Midbrain (tissue), 1 donor: ENCODE measurements at regions not wholly inside any gene's neighbourhood (a gene's known extent, or its start where the extent isn't known, plus 50 kb on each side); places are given as distances from the start of the nearest gene placed in this dataset.
"Not testable (repeated sequence)": the region's sequence is repeated elsewhere in the genome, so short reads cannot be mapped to it uniquely, and the experiment has no call there.

ENCODE experiments used
- DNase-seq: peaks from one replicate; lab custom pipeline; 2025; lab: John Stamatoyannopoulos, UW

DNA sequence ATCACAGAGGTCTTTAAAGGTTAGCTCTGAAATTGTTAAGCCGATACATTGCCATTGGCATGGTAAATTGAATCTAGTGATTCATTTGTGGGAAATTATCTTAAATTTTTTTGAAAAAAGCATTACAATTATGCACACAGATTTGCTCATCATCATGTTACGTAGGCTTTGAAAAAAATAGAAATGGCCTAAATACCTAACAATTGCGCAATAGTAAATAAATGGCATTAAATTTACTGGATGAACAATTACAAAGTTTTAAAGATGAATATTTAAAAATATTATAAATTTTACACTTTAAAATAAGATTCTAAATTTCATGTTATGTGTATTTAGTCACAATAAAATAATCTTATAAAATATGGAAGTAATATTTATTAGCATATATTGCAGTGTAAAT, 171.3 kb downstream of the RPRM start:
- DNase-seq, result no peak

DNA sequence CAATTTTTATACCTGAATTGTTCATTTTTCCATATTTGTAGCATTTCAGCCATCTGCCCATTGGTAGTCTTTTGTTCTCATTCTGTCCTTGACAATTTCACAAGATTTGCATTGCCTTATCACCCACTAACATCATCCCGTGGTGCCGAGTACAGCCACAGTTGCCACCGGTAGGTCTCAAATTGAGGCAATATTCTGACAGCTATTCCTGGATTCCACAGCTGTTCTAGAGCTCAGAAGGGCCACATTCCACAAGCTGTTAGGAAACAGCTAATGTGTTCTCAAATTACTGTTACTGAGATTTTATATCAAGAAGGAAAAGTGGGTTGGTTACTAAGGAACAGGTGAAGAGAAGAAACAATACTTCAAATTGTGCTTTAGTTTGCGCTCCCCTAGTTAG, 178.8 kb downstream of the RPRM start:
- DNase-seq, result no peak

DNA sequence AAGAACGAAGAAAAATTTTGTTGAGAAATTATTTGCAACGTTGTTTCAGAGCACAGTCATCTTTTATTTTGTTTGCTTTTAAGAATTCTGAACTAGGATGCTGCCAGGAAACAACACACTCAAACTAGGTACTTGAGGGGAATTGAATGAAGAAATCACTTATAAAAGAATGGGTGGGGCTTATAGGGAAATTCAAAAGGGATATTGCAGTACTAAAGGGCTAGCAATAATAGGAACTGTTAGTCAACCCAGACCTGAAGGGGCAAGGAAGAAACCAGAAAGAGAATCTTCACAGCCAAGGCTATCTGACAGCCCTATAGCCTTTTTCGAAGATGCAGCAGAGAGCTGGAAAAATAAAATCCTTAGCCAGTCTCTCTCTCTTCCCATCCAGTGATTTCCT, 179.3 kb downstream of the RPRM start:
- DNase-seq, result no peak

DNA sequence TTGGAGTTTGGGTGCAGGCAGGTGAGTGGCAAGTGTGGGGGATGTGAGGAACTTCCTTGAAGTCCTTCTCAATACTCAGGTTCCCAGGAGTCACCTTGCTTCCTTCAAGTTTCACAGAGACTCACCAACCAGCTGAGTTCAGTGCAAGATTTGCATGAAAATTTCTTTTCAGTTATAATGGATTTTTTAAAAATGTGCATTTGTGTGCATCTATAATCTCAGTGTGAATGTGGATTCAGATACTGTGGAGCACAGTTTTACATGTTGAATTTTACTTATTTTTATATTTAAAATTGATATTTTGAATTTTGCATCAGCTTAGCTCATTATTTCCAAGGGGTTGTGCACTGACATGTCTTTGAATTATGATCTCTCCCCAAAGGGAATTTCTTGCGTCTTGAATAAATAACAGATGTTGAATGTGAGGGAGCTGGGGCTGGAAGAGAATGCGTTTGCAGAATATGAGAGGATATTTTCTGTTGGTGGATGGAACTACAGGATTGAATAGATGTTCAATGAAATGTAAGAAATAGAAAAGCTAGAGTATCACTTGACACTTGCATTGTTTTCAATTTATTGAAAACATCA, 184.3 kb downstream of the RPRM start:
- no peak for DNase-seq

DNA sequence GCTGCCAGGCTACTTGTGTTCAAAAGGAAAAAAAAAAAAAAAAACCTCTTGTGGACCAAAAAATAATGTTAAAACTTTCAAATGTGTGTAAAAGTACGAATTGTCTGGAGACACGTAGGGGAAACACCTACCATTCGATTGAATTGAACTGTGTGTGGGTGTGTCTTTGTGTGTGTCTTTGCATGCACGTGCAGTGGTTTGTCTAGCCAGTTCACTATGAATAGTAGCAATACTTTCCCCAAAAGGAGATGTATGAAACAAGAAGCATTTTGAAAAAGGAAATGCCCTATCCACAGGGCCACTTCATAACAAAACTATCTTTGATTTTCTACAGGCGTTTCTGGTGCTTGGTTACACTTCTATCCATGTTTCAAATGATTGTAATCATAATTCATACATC, 186.8 kb downstream of the RPRM start:
- no peak for DNase-seq

DNA sequence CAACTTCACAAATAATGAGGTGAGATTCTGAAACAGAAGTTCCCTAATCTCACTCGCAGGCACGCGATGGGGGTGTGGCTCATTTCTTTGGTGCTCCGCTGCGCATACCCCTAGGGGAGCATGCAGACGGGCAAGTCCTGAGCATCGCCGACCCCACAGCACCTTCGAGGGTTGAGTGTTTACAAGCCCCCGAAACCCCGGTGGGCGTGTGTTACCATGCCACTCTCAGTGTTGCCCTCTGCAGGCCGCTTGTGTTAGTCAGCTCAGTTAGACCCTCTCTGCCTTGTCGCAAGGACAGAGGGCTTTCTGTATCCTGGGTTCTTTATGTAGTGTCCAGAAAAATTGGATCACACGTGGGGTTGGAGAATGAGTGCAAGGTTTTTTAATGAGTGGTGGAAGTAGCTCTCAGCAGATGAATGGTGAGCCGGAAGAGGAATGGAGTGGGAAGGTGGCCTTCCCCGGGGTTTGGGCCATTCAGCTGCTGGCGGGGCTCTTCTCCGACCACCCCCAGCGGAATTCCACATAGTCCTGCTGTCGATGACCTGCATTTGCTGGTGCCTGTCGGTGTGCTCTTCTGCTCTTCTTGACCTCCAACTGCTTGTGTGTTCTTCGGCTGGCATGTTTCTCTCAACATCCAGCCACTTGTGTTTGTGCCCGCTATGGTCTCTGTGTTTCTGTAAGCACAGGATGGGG, 191.3 kb downstream of the RPRM start:
- DNase-seq, result no peak

DNA sequence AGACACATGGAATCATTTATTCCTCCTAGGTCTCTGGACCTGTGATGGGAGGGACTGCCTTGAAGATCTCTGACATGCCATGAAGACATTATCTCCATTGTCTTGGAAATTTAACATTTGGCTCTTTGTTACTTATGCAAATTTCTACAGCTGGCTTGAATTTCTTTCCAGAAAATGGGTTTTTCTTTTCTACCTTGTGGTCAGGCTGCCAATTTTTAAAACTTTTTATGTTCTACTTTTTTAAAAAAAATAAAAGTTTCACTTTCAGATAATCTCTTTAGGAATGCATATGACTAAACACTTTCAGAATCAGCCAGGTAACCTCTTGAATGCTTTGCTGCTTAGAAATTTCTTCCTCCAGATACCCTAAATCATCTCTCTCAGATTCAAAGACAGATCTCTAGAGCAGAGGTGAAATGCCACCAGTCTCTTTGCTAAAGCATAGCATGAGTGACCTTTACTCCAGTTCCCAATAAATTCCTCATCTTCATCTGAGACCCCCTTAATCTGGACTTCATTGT, 209.6 kb downstream of the RPRM start:
- DNase-seq, result no peak

DNA sequence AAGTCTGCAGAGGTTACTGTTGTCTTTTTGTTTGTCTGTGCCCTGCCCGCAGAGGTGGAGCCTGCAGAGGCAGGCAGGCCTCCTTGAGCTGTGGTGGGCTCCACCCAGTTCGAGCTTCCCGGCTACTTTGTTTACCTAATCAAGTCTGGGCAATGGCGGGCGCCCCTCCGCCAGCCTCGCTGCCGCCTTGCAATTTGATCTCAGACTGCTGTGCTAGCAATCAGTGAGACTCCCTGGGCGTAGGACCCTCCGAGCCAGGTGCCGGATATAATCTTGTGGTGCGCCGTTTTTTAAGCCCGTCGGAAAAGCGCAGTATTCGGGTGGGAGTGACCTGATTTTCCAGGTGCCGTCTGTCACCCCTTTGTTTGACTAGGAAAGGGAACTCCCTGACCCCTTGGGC, 221.7 kb downstream of the RPRM start:
- not testable (repeated sequence) for DNase-seq

DNA sequence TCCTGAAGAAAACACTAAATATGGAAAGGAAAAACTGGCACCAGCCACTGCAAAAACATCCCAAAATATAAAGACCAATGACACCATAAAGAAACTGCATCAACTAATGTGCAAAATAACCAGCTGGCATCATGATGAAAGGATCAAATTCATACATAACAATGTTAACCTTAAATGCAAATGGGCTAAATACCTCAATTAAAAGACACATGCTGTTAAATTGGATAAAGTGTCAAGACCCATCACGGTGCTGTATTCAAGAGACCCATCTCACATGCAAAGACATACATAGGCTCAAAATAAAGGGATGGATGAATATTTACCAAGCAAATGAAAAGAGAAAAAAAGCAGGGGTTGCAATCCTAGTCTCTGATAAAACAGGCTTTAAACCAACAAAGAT, 231.9 kb downstream of the RPRM start:
- not testable (repeated sequence) for DNase-seq

DNA sequence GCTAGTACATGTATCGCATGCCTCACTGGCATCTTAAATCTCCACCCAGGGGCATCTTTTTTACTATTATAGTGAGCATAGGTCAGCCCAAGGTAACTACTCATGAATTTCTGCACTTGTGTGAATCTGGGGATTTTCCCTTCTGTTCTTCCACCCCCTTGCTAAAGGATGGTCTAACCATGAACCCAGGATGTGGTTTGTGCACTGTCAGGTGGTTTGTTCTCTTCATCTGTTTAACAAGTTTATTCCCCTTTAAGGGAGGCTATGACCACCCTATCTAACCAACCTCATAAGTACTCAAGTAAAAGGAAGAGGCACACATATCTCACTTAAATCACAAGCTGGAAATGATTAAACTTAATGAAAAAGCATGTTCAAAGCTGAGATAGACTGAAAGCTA, 243.0 kb downstream of the RPRM start:
- DNase-seq, result no peak

DNA sequence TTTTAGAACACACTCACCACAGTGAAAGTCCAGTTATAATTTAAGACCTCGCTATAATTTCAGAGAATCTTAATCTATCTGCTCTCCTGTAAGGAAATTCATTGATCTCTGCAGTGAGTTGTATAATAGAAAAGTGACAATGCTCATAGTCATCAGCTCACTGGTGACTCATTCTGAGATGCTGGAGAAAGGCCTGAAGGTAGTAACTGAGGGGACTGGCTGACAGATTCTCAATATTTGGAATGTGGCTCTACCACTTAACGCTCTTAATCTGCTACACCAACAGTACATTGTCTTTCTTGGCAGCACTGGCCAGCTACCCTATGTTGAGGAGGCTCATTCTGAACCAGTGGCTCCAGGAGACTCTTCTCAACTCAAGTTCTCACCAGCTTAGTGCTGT, 246.1 kb downstream of the RPRM start:
- DNase-seq, result no peak

DNA sequence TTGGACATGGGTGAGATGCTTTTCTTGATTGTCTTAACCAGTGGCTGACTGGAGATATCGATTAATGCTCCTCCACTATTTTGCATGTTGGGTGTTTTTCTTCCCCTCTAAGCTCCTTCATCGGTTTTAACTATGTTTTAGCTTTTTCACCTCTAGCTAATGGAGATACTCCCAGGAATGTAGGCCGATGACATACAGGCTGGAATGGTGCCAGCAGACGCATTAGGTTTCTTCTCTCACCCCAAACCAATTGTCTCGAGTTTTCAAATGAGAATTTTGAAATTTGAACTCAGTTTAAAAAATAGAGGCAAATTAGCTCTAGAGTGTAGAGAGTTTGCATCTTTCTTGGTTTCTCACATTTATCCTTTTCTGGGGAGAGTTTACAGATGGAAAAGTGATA, 247.6 kb downstream of the RPRM start:
- DNase-seq, result no peak

DNA sequence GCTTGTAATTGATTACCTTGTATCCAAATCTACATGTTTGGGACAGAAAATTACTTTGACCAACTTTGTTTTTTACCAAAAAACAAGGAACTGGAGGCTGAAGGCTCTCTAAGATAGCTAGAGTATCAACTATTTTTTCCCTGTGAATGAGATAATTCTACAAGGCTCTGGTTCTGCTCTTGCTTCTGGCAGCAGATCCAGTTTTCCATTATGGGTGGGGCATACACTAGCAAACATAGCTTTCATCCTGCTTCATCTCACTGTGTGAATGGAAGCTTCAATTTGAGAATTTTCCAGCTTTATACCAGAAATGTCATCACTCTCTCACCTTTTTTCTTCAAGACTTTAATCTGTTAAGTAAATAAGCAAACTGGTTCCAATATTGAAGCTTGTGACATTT, 249.7 kb downstream of the RPRM start:
- no peak for DNase-seq

DNA sequence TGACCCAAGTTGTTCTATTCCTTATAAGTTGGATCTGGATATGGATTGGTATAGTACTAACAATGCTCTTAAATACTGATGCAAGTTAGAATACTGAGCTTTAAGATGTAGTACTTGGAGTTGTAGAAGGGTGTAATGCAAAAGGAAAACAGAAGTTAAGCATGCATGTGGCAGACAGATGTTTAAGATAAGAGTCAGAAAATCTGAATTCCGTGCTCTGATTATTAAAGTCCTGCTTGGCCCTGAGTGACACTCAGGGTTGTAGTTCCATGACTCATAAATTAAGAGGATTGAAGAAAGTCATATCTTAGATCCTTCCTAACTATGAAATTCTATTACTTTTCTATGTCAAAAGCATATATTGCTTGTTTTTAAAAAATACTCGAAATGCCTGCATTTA, 250.6 kb downstream of the RPRM start:
- DNase-seq, result no peak

DNA sequence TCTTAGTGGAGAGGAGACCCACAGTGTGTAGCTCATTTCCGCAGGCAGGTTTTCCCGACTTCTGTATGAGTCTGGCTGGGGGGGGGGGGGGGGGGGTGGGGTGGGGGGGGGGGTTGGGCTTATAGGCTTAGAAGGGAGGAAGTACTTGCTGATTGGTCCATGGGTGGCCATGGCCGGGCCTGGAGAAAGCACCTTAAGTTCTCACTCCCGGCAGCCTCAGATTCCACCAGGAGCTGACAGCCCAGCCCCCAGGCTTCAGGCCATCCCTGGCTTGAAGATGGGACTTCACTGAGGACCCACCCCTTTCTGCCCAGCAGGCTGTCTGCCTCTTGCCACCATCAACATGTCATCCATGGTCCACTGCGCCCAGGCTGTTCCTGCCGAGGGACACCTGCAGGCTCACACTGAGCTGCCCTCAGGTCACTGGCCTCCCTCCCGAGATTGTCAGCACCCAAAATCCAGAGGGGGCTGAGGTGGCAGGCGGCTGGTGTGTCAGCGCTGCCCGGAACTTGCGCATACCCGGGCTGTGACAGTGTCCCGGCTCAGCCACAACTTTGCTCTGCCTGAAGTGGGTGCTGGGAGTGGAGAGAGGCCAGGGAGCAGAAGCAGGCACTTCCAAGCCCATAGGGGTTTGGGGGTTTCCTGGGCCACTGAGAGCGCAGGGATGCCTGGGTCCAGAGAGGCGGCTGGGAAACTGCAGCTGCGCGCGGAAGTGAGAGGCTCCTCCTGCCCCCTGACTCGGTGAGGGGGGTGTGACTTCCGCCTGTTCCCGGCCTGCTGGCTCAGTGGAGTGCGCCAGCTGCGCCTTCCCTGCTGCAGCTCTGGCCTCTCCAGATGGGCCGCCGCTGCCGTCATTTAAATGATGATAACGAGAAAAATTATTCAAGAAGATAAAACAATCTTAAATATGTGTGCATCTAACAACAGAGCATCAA, 256.1 kb downstream of the RPRM start:
- no peak for DNase-seq

DNA sequence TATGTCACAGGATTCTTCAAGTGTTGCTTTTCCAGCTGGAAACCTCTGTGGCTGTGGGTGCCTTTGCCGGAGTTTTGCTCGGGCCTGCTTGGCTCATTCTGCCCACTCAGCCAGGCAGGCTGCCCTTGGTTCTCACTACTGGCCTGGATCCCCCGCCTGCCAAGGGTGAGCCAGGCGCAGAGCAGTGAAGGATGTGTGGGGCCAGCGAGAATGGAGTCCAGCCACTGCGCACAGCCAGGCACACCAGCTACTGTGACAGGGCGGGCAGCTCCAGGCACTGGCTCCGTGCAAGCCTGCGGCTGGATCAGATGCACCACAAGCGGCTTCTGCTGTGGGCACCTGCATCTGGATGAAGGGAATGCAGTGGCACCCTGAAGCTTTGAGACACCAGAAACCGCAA, 257.1 kb downstream of the RPRM start:
- DNase-seq, result no peak

DNA sequence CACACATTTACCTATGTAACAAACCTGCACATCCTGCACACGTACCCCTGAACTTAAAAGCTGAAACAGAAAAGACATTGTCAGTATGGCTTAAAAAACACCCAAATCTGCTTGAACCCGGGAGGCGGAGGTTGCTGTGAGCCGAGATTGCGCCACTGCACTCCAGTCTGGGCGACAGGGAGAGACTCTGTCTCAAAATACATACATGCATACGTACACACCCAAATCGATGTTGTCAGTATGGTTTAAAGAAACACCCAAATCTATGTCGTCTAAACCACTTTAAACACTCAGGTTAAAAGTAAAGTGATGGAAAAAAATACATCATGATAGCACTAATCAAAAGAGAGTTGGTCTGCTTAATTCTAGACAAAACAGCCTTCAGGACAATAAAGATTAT, 257.5 kb downstream of the RPRM start:
- DNase-seq, result no peak

DNA sequence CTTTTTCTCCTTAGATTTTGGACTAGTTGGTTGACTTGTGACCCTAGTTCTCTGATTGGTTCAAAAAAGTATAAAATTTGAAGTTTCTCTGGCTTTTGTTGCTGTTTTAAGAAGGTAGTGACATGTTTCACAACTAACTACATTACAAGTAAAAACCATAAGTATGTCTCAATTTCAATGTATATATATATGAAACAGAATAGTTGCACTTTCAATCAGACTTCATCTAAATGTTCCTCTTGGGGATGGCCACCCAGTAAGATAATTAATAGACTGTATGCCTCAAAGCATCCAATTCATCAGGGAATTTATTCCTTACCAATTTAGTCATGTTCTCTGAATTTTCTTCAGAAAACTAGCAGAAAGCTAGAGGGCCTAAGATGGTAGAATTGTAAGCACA, 259.7 kb downstream of the RPRM start:
- DNase-seq, result no peak

DNA sequence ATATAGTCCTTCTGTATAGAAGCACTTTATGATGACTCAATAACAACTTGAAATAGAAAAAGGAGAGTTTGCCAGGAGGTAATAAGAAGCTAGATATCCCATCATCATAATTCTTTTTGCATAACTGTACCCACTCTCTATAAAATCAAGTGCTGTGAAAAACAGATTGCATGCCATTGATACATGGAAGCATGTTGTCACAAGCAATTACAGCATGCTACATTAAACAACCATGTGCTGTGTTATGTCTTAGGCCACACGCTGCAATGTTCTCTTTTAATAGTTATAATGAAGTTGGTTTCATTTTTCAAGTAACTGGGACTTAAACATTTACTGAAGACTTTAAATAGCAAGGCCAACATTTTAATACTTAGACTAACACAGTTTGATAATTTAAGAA, 264.2 kb downstream of the RPRM start:
- DNase-seq, result no peak

DNA sequence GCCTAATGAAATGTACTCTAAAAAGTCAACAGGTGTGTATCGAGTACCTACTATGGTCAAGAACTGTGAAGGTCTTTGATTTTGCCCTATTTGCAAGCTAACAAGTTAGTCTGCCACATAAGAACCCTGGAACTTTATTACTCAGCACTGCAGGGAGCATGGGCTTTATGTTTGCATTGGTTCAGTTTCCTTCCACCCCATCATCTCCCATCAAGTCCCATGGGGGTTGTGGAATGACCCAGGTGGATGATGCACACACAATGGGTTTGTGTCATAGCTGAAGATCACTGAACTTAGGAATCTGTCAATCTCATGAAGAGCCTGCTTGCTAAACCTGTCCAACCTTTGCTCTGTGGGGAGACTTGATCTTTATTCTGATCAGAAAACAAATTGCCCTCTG, 265.5 kb downstream of the RPRM start:
- no peak for DNase-seq

DNA sequence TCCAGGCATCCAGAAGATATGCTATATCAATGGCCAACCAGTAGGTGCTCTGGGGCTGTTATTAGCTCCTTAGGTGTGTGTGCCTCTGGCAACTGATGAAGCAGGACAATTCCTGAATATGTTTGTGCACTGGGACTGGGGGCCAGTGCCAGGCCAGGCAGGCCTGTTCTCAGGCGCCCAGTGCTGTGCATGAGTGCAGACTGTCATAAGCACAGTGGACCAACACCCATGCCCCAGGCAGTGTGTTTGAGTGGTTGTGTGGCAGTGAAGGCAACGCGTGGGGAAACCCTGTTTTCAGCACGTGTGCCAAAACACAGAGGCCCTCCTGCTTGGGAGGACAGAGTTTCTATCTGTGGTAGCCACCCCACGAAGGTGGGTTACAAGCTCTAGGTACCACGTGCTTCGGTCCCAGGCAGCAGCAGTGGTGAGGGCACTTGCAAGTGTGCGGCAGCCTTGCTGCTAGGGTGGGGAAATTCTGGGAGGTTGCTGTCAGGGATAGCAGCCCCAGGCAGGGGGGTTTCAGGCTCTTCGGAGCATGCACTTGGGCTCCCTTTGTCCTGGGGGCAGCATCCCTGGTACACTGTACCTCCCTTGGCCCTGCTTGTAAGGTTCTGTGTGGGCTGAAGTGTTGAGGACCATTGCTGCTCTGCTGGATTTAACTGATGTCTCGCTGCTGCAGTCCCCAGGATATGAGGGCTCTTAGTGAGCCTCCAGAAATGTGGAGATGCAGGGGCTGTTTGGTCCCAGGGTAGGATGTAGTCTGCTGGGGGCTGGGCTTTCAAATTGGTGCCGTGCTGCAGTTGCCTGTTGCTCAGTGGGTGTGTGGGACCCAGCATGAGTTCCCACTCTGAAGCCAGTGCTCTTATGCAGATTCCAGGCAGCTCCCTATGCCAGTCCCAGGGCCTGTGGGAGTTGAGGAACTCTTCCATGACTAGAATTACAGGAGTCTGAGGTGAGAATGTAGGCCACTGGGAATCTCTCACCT, 280.9 kb downstream of the RPRM start:
- DNase-seq, result no peak
